ENCODE measurements at regions not wholly inside any gene's neighbourhood (a gene's known extent, or its start where the extent isn't known, plus 50 kb on each side); places are given as distances from the start of the nearest gene placed in this dataset.
A peak's percentile ranks its signal among the peaks of the same experiment; 100 is the strongest.

GRCh38 chr1:57748719-57749118 lies 324.9 kb upstream of the DAB1 start:
- DNase-seq (no peak), ATAC-seq (no peak)
- intact Hi-C loops (cut with micrococcal nuclease): no loop called here

GRCh38 chr1:57747818-57748217 lies 324.0 kb upstream of the DAB1 start:
- intact Hi-C loops (cut with micrococcal nuclease): no loop called here
- ATAC-seq (no peak), DNase-seq (no peak)

- DNase-seq: no peak
- intact Hi-C loops (cut with micrococcal nuclease): no loop called here
Observed at GRCh38 chr1:57741521-57741920, 317.7 kb upstream of the DAB1 start.

GRCh38 chr1:57736940-57737339 lies 313.1 kb upstream of the DAB1 start:
- intact Hi-C loops (cut with micrococcal nuclease): no loop called here
- DNase-seq (no peak), ATAC-seq (no peak)

More at GRCh38 chr1:57741521-57741920, 317.7 kb upstream of the DAB1 start:
- ATAC-seq: no peak

GRCh38 chr1:57729181-57729580 lies 305.3 kb upstream of the DAB1 start:
- no peak for ATAC-seq
- intact Hi-C loops (cut with micrococcal nuclease): no loop called here

GRCh38 chr1:57727121-57727520 lies 303.3 kb upstream of the DAB1 start:
- ATAC-seq: no peak
- intact Hi-C loops (cut with micrococcal nuclease): no loop called here
- no peak for DNase-seq

More at GRCh38 chr1:57729181-57729580, 305.3 kb upstream of the DAB1 start:
- DNase-seq: no peak

- ATAC-seq: no peak
- intact Hi-C loops (cut with micrococcal nuclease): no loop called here
- no peak for DNase-seq
Observed at GRCh38 chr1:57725318-57725717, 301.5 kb upstream of the DAB1 start.

GRCh38 chr1:57724535-57724934 lies 300.7 kb upstream of the DAB1 start:
- intact Hi-C loops (cut with micrococcal nuclease): no loop called here
- ATAC-seq (no peak), DNase-seq (no peak)

GRCh38 chr1:57722285-57722978 lies 298.6 kb upstream of the DAB1 start:
- ATAC-seq (peak; percentile 93), DNase-seq (no peak)
- intact Hi-C loops (cut with micrococcal nuclease): no loop called here

- ATAC-seq (no peak), DNase-seq (no peak)
- intact Hi-C loops (cut with micrococcal nuclease): no loop called here
Observed at GRCh38 chr1:57721001-57721400, 297.1 kb upstream of the DAB1 start.

- intact Hi-C loops (cut with micrococcal nuclease): no loop called here
- ATAC-seq (no peak), DNase-seq (no peak)
Observed at GRCh38 chr1:57719274-57719673, 295.4 kb upstream of the DAB1 start.

- no peak for DNase-seq
- no peak for ATAC-seq
- intact Hi-C loops (cut with micrococcal nuclease): no loop called here
Observed at GRCh38 chr1:57713501-57713900, 289.6 kb upstream of the DAB1 start.

- intact Hi-C loops (cut with micrococcal nuclease): no loop called here
- DNase-seq: no peak
- ATAC-seq: no peak
Observed at GRCh38 chr1:57712846-57713245, 289.0 kb upstream of the DAB1 start.

GRCh38 chr1:57711326-57711725 lies 287.5 kb upstream of the DAB1 start:
- DNase-seq (no peak), ATAC-seq (peak; percentile 33)
- intact Hi-C loops (cut with micrococcal nuclease): no loop called here

GRCh38 chr1:57707631-57708030 lies 283.8 kb upstream of the DAB1 start:
- intact Hi-C loops (cut with micrococcal nuclease): no loop called here
- DNase-seq: no peak
- no peak for ATAC-seq

GRCh38 chr1:57704811-57705210 lies 281.0 kb upstream of the DAB1 start:
- intact Hi-C loops (cut with micrococcal nuclease): no loop called here
- no peak for ATAC-seq
- no peak for DNase-seq

GRCh38 chr1:57704231-57704630 lies 280.4 kb upstream of the DAB1 start:
- intact Hi-C loops (cut with micrococcal nuclease): no loop called here
- no peak for ATAC-seq
- no peak for DNase-seq

GRCh38 chr1:57696904-57697303 lies 273.0 kb upstream of the DAB1 start:
- intact Hi-C loops (cut with micrococcal nuclease): no loop called here
- DNase-seq (no peak), ATAC-seq (no peak)

- intact Hi-C loops (cut with micrococcal nuclease): no loop called here
- no peak for ATAC-seq
- DNase-seq: no peak
Observed at GRCh38 chr1:57696043-57696442, 272.2 kb upstream of the DAB1 start.

- no peak for ATAC-seq
- DNase-seq: no peak
- intact Hi-C loops (cut with micrococcal nuclease): no loop called here
Observed at GRCh38 chr1:57686306-57686705, 262.4 kb upstream of the DAB1 start.

- intact Hi-C loops (cut with micrococcal nuclease): no loop called here
- ATAC-seq: no peak
Observed at GRCh38 chr1:57683037-57683942, 259.4 kb upstream of the DAB1 start.

More at GRCh38 chr1:57683037-57683942, 259.4 kb upstream of the DAB1 start:
- DNase-seq: no peak
